DOHH2 (cell line): ENCODE measurements at regions not wholly inside any gene's neighbourhood (a gene's known extent, or its start where the extent isn't known, plus 50 kb on each side); places are given as distances from the start of the nearest gene placed in this dataset.

Experiments
- H3F3A ChIP-seq: fragments of 200-600 bp; sonication (generic), shearing (Covaris generic); 2 replicates; pipeline ENCODE4 v1.6.0; 2016; ENCODE audit warnings: antibody characterized with exemption, mild to moderate bottlenecking; ENCODE audit not compliant: control insufficient read depth, insufficient read depth
- H3K27ac ChIP-seq: fragments of 200-600 bp; sonication (generic); 2 replicates; pipeline ENCODE4 v1.5.1; 2014; ENCODE audit warnings: low read depth, mild to moderate bottlenecking, low read length, moderate library complexity
- H3K27me3 ChIP-seq: fragments of 200-600 bp; sonication (generic); 2 replicates; pipeline ENCODE4 v1.6.1; 2014; ENCODE audit warnings: mild to moderate bottlenecking, low read length, mixed read lengths; ENCODE audit not compliant: control insufficient read depth
- H3K36me3 ChIP-seq: fragments of 200-600 bp; sonication (generic); 2 replicates; pipeline ENCODE4 v1.6.1; 2014; ENCODE audit warnings: mild to moderate bottlenecking, low read length, moderate library complexity, mixed read lengths; ENCODE audit not compliant: control insufficient read depth
- H3K4me1 ChIP-seq: fragments of 200-600 bp; sonication (generic); 2 replicates; pipeline ENCODE4 v1.6.1; 2014; ENCODE audit warnings: mild to moderate bottlenecking, low read length, mixed read lengths; ENCODE audit not compliant: control insufficient read depth
- H3K4me2 ChIP-seq: fragments of 200-600 bp; sonication (generic); 2 replicates; pipeline ENCODE4 v1.6.0; 2014; ENCODE audit warnings: mild to moderate bottlenecking, low read length, moderate library complexity
- H3K4me3 ChIP-seq: fragments of 200-600 bp; sonication (generic); 2 replicates; pipeline ENCODE4 v1.5.1; 2014; ENCODE audit warnings: mild to moderate bottlenecking, low read length, mixed read lengths
- H3K79me2 ChIP-seq: fragments of 200-600 bp; sonication (generic); 2 replicates; pipeline ENCODE4 v1.6.1; 2014; ENCODE audit warnings: mild to moderate bottlenecking, low read length, mixed read lengths; ENCODE audit not compliant: control insufficient read depth
- H3K9me2 ChIP-seq: fragments of 200-600 bp; sonication (generic); replicated peaks from 2 replicates; pipeline ENCODE4 v1.6.1; 2014; ENCODE audit warnings: mild to moderate bottlenecking, low read length, mixed read lengths; ENCODE audit not compliant: control insufficient read depth
- H3K9me3 ChIP-seq: fragments of 200-600 bp; sonication (generic); 2 replicates; pipeline ENCODE4 v1.6.1; 2014; ENCODE audit warnings: antibody characterized with exemption, low read length, mixed read lengths; ENCODE audit not compliant: control insufficient read depth, insufficient read depth
- H4K20me1 ChIP-seq: fragments of 200-600 bp; sonication (generic); 2 replicates; pipeline ENCODE4 v1.6.0; 2014; ENCODE audit warnings: low read depth, mild to moderate bottlenecking, antibody characterized with exemption, low read length, moderate library complexity; ENCODE audit not compliant: control insufficient read depth, insufficient read depth
- EZH2phosphoT487 ChIP-seq: fragments of 200-600 bp; sonication (generic); IDR thresholded peaks from 2 replicates; pipeline ENCODE4 v1.6.1; 2017; ENCODE audit warnings: borderline replicate concordance, mild to moderate bottlenecking, antibody characterized with exemption, low read length, moderate library complexity, mixed read lengths
- TF ChIP-seq, protein P1 (sequence below): fragments of 200-600 bp; sonication (generic); IDR thresholded peaks from one replicate; pipeline ENCODE4 v1.5.1; 2014; ENCODE audit warnings: antibody characterized with exemption, mild to moderate bottlenecking, low read depth, low read length; ENCODE audit not compliant: poor library complexity, severe bottlenecking

DNA sequence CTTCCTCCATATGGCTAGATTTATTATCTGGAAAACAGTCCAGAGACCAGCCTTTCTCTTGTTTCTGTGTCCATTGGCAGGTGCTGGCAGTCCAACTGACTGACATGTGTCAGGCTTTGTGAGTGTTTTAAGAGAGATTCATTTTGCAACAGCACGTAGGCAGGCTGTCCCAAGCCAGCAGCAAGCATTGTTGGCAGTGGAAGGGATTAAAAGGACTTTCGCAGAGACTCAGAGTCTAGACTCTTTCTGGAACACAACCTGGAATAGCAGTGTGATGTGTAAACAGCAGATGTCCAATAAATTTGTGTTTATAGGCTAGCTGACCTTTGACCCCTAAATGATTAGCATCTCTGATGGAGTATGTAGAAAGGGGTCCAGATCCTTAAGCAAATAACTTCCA is 222.2 kb upstream of the SERP2 start:
- TF ChIP-seq EZH2phosphoT487: no peak
- TF ChIP-seq, protein P1, sequence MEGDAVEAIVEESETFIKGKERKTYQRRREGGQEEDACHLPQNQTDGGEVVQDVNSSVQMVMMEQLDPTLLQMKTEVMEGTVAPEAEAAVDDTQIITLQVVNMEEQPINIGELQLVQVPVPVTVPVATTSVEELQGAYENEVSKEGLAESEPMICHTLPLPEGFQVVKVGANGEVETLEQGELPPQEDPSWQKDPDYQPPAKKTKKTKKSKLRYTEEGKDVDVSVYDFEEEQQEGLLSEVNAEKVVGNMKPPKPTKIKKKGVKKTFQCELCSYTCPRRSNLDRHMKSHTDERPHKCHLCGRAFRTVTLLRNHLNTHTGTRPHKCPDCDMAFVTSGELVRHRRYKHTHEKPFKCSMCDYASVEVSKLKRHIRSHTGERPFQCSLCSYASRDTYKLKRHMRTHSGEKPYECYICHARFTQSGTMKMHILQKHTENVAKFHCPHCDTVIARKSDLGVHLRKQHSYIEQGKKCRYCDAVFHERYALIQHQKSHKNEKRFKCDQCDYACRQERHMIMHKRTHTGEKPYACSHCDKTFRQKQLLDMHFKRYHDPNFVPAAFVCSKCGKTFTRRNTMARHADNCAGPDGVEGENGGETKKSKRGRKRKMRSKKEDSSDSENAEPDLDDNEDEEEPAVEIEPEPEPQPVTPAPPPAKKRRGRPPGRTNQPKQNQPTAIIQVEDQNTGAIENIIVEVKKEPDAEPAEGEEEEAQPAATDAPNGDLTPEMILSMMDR: no peak
- no peak overlapping the region for H3K27ac ChIP-seq

DNA sequence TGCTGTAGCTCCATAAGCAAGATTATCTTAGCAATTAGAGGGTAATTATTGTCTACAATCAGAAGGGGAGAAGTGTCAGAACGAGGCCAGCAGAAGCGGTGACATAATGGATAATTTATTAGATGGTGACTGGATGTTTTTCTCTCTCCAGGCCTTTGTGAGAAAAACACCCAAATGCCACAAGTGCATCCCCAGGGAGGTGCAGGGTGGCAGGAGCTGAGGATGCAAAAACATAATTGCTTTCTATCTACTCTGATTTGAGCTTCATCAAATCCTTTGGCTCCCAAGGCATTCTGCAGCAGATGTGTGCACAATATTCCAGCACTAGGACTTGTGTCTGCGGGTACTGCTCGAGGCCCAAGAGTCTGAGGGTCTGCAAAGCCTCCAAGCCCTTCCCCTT is 220.1 kb upstream of the SERP2 start:
- TF ChIP-seq, protein P1: no peak
- no peak for TF ChIP-seq EZH2phosphoT487
- Histone ChIP-seq H3K27ac (no peak overlapping the region), H3K4me1 (peaks cover 5% of the 10 kb centered on the region; the same call in 1 of the 2 replicates), H3K9me2 (no peaks in the 10 kb centered on the region), H3K27me3 (no peaks in the 10 kb centered on the region), H3K36me3 (no peaks in the 10 kb centered on the region), H3K4me2 (no peak overlapping the region), H4K20me1 (no peaks in the 10 kb centered on the region), H3F3A (no peaks in the 10 kb centered on the region), H3K4me3 (no peak overlapping the region), H3K9me3 (no peaks in the 10 kb centered on the region), H3K79me2 (no peaks in the 10 kb centered on the region)

More for the DNA sequence above, 222.2 kb upstream of the SERP2 start:
- Histone ChIP-seq H3K9me2 (no peaks in the 10 kb centered on the region), H3K9me3 (no peaks in the 10 kb centered on the region), H3K36me3 (no peaks in the 10 kb centered on the region), H3K4me3 (no peak overlapping the region), H4K20me1 (no peaks in the 10 kb centered on the region), H3K4me2 (no peak overlapping the region), H3K79me2 (no peaks in the 10 kb centered on the region), H3K27me3 (no peaks in the 10 kb centered on the region), H3K4me1 (peaks cover 9% of the 10 kb centered on the region), H3F3A (no peaks in the 10 kb centered on the region)

DNA sequence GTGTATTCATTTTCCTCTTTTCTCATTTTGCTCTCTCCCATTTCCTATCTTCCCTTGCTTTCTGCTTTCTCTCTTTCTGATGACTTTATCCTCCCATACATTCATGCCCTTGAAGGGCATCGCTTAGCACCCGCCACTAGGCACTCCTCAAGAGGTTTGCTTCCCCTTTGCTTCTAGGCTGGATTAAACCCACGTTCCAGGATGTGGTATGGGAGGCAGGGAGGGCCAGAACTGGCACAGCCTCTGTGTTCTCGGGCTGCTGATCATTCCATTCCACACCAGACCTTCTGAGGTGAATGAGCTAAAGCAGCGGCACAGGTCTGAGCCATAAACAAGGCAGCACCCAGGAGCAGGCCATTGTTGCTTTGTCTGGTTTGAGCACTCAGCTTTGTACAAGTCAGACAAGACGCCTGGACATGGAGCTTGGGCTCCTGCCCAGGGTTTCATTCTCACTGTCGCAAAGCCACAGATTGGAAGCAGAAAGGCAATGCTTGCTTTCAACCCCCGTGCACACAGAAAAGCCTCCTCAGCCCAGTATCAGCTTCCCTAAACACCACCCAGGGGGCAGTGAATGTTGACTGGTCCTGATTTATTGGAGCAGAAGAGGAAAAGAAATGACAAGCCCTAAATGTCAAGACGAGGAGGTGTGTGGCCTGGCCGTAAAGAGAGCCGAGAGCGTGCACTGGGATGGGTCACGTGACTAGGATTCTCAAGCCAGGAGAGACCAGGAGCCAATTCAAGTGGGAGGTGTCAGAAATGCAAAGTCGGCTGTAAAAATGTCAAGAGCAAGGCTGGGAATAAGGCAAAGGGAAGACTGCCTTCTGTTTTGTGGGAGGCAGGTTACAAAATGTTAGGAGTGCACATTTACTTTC is 218.0 kb upstream of the SERP2 start:
- no peak for TF ChIP-seq EZH2phosphoT487
- TF ChIP-seq, protein P1: no peak
- H3K27ac ChIP-seq: no peak overlapping the region

More for the DNA sequence above, 218.0 kb upstream of the SERP2 start:
- Histone ChIP-seq H3K27me3 (no peaks in the 10 kb centered on the region), H3K4me3 (no peak overlapping the region), H3K4me2 (no peak overlapping the region), H3K36me3 (no peaks in the 10 kb centered on the region), H3K9me2 (no peaks in the 10 kb centered on the region; the same call in 1 of the 2 replicates), H3F3A (no peaks in the 10 kb centered on the region), H3K9me3 (no peaks in the 10 kb centered on the region), H3K79me2 (no peaks in the 10 kb centered on the region), H3K4me1 (peaks cover 6% of the 10 kb centered on the region), H4K20me1 (no peaks in the 10 kb centered on the region)
